GM23338 (cell line): ENCODE measurements at regions not wholly inside any gene's neighbourhood (a gene's known extent, or its start where the extent isn't known, plus 50 kb on each side); places are given as distances from the start of the nearest gene placed in this dataset.
A peak's percentile ranks its signal among the peaks of the same experiment; 100 is the strongest.

Experiments
- ATAC-seq: fragments of 200-7000 bp; cut with Tn5 transposase; 3 replicates; pipeline ENCODE4 v1.9.1; 2020
- DNase-seq: peaks from one replicate; pipeline ENCODE4 v3.0.0-alpha.2; 2015; ENCODE audit warnings: low spot score
- H2AFZ ChIP-seq: fragments of 200-600 bp; sonication (generic); 2 replicates; pipeline ENCODE4 v1.8.0; 2016; ENCODE audit warnings: antibody characterized with exemption, mild to moderate bottlenecking, moderate library complexity
- H3F3A ChIP-seq: fragments of 200-600 bp; sonication (generic); replicated peaks from 2 replicates; pipeline ENCODE4 v1.8.0; 2017; ENCODE audit warnings: antibody characterized with exemption, mixed run types, low read depth
- H3K27ac ChIP-seq: fragments of 200-600 bp; sonication (generic); 2 replicates; pipeline ENCODE4 v1.6.1; 2016; ENCODE audit warnings: low read depth
- H3K27me3 ChIP-seq: fragments of 200-600 bp; sonication (generic); 2 replicates; pipeline ENCODE4 v1.8.0; 2016; ENCODE audit warnings: mild to moderate bottlenecking, mixed run types, moderate library complexity; ENCODE audit not compliant: insufficient read depth
- H3K36me3 ChIP-seq: fragments of 200-600 bp; sonication (generic); 2 replicates; pipeline ENCODE4 v1.8.0; 2016; ENCODE audit warnings: mild to moderate bottlenecking; ENCODE audit not compliant: insufficient read depth
- H3K4me1 ChIP-seq: fragments of 200-600 bp; sonication (generic); 2 replicates; pipeline ENCODE4 v1.8.0; 2016; ENCODE audit warnings: mild to moderate bottlenecking, moderate library complexity; ENCODE audit not compliant: insufficient read depth
- H3K4me2 ChIP-seq: fragments of 200-600 bp; sonication (generic); 2 replicates; pipeline ENCODE4 v1.7.1; 2017; ENCODE audit warnings: mixed run types
- H3K4me3 ChIP-seq: fragments of 200-600 bp; sonication (generic); 2 replicates; pipeline ENCODE4 v1.6.1; 2016; ENCODE audit warnings: mixed run types
- H3K79me2 ChIP-seq: fragments of 200-600 bp; sonication (generic); replicated peaks from 2 replicates; pipeline ENCODE4 v1.8.0; 2017; ENCODE audit warnings: mild to moderate bottlenecking; ENCODE audit not compliant: insufficient read depth
- H3K9me2 ChIP-seq: fragments of 200-600 bp; sonication (generic); 2 replicates; pipeline ENCODE4 v1.8.0; 2017; ENCODE audit not compliant: insufficient read depth
- H4K20me1 ChIP-seq: fragments of 200-600 bp; sonication (generic); replicated peaks from 2 replicates; pipeline ENCODE4 v1.8.0; 2017; ENCODE audit warnings: mild to moderate bottlenecking; ENCODE audit not compliant: insufficient read depth
- H3K27ac Mint-ChIP-seq: 2 replicates; pipeline ENCODE4 v1.8.0; 2020; ENCODE audit warnings: inconsistent platforms, mild to moderate bottlenecking, moderate library complexity, mixed read lengths
- H3K27me3 Mint-ChIP-seq: 3 replicates; pipeline ENCODE4 v1.8.0; 2022; ENCODE audit warnings: low read depth, mild to moderate bottlenecking, moderate library complexity, mixed read lengths, inconsistent platforms; ENCODE audit not compliant: insufficient read depth, poor library complexity
- H3K36me3 Mint-ChIP-seq: 3 replicates; pipeline ENCODE4 v1.8.0; 2021; ENCODE audit warnings: low read depth, mild to moderate bottlenecking, inconsistent platforms, moderate library complexity, mixed read lengths
- H3K4me1 Mint-ChIP-seq: 3 replicates; pipeline ENCODE4 v1.8.0; 2020; ENCODE audit warnings: mild to moderate bottlenecking, inconsistent platforms, mixed read lengths
- H3K4me3 Mint-ChIP-seq: 3 replicates; pipeline ENCODE4 v1.8.0; 2021; ENCODE audit warnings: moderate library complexity, mild to moderate bottlenecking, inconsistent platforms, mixed read lengths
- H3K9me3 Mint-ChIP-seq: 3 replicates; pipeline ENCODE4 v1.8.0; 2020; ENCODE audit warnings: moderate library complexity, mild to moderate bottlenecking, inconsistent platforms, mixed read lengths
- CREB1 ChIP-seq: fragments of 250-450 bp; sonication (Bioruptor Pico); IDR thresholded peaks from 2 replicates; pipeline ENCODE4 v1.5.0; 2020; ENCODE audit warnings: low read depth, mild to moderate bottlenecking, moderate library complexity
- CTCF ChIP-seq, 2 experiments: fragments of 200-600 bp in 1 of 2; sonication (generic) in 1 of 2; conservative IDR thresholded peaks; 2 replicates each; pipeline versions ENCODE4 v1.5.1 to v1.6.1; 2016 to 2017; ENCODE audit warnings: antibody characterized with exemption in 2 of 2, low read depth in 2 of 2, mild to moderate bottlenecking in 2 of 2, moderate library complexity in 1 of 2
- JUNB ChIP-seq: IDR thresholded peaks from one replicate; pipeline ENCODE4 v1.6.1; 2016; ENCODE audit warnings: antibody characterized with exemption; ENCODE audit not compliant: unreplicated experiment
- REST ChIP-seq: IDR thresholded peaks from one replicate; pipeline ENCODE4 v1.6.1; 2018; ENCODE audit warnings: antibody characterized with exemption; ENCODE audit not compliant: unreplicated experiment
- ZNF114 ChIP-seq: fragments of 250-450 bp; sonication (Bioruptor Pico); IDR thresholded peaks from 2 replicates; pipeline ENCODE4 v1.5.0; 2020; ENCODE audit warnings: mild to moderate bottlenecking, moderate library complexity
- ZNF462 ChIP-seq: fragments of 250-450 bp; sonication (Bioruptor Pico); IDR thresholded peaks from 2 replicates; pipeline ENCODE4 v1.5.0; 2020; ENCODE audit warnings: mild to moderate bottlenecking, moderate library complexity

- Histone ChIP-seq H3K4me2 (no peak overlapping the region), H3K4me1 (0 out of 2 replicates have a peak, but pooled peaks cover 1% of the 10 kb centered on the region), H3K79me2 (no peaks in the 10 kb centered on the region), H3F3A (no peaks in the 10 kb centered on the region), H3K27me3 (no peaks in the 10 kb centered on the region), H3K4me3 (no peak overlapping the region), H3K27ac (no peak overlapping the region), H3K9me2 (peaks cover 4% of the 10 kb centered on the region; the same call in 1 of the 2 replicates), H2AFZ (no peak overlapping the region), H3K36me3 (no peaks in the 10 kb centered on the region), H4K20me1 (no peaks in the 10 kb centered on the region)
- peaks cover 3% of the 10 kb centered on the region; the same call in 2 of the 3 replicates for H3K9me3 Mint-ChIP-seq
- H3K4me1 Mint-ChIP-seq, result peaks cover 3% of the 10 kb centered on the region
- peaks cover 5% of the 10 kb centered on the region for H3K27me3 Mint-ChIP-seq
- peak; percentile 75 for DNase-seq
- no peak overlapping the region for H3K4me3 Mint-ChIP-seq
- no peak for ATAC-seq
- TF ChIP-seq CTCF (conservative IDR thresholded peaks at IDR 0.05; ENCODE audit: low read depth in 2 of 2) (peak; percentile 63 to 82), JUNB (no peak)
- no peak overlapping the region for H3K27ac Mint-ChIP-seq
- H3K36me3 Mint-ChIP-seq, result no peaks in the 10 kb centered on the region; the same call in 2 of the 3 replicates
Observed at GRCh38 chr10:128859738-128860386, 607.2 kb upstream of the MGMT start.

- Histone ChIP-seq H3F3A (no peaks in the 10 kb centered on the region), H2AFZ (no peak overlapping the region), H3K9me2 (peaks cover 4% of the 10 kb centered on the region; the same call in 1 of the 2 replicates), H3K4me3 (no peak overlapping the region), H4K20me1 (no peaks in the 10 kb centered on the region), H3K27ac (no peak overlapping the region), H3K36me3 (no peaks in the 10 kb centered on the region), H3K4me1 (no peaks in the 10 kb centered on the region), H3K27me3 (no peaks in the 10 kb centered on the region), H3K4me2 (no peak overlapping the region), H3K79me2 (no peaks in the 10 kb centered on the region)
- Mint-ChIP-seq H3K4me1 (no peaks in the 10 kb centered on the region; the same call in 2 of the 3 replicates), H3K27me3 (peaks cover 5% of the 10 kb centered on the region), H3K36me3 (no peaks in the 10 kb centered on the region; the same call in 2 of the 3 replicates), H3K4me3 (no peak overlapping the region), H3K9me3 (peaks cover 3% of the 10 kb centered on the region; the same call in 2 of the 3 replicates), H3K27ac (no peak overlapping the region)
- DNase-seq (no peak), ATAC-seq (no peak)
- TF ChIP-seq REST (no peak), ZNF462 (no peak), CREB1 (CRISPR knock-in tag) (no peak), ZNF114 (CRISPR knock-in tag) (no peak), CTCF (conservative IDR thresholded peaks at IDR 0.05; ENCODE audit: low read depth in 2 of 2) (no peak), JUNB (no peak)
Observed at GRCh38 chr10:128860574-128860973, 606.5 kb upstream of the MGMT start.
